CD14-positive monocyte (primary cell): ENCODE measurements at regions not wholly inside any gene's neighbourhood (a gene's known extent, or its start where the extent isn't known, plus 50 kb on each side); places are given as distances from the start of the nearest gene placed in this dataset.

Source experiments
- DNase-seq, 3 donors: peaks; one replicate each; pipeline ENCODE4 v3.0.0-alpha.2; 2011 to 2022
- H2AFZ ChIP-seq: 2 replicates; pipeline ENCODE4 v1.6.0; 2012; ENCODE audit warnings: mild to moderate bottlenecking, low read depth, low read length, inconsistent platforms; ENCODE audit not compliant: insufficient read depth, poor library complexity, severe bottlenecking
- H3K27ac ChIP-seq, 2 donors: 1 replicate in 1 of 2; 2 replicates in 1 of 2; pipeline ENCODE4 v1.5.1; 2012 to 2013; ENCODE audit warnings: low read length in 2 of 2, control low read depth in 1 of 2, inconsistent platforms in 1 of 2, low read depth in 1 of 2, mild to moderate bottlenecking in 1 of 2
- H3K27me3 ChIP-seq, 2 donors: one replicate each; pipeline versions ENCODE4 v1.6.0 to v1.6.1; 2011 to 2013; ENCODE audit warnings: low read length in 2 of 2; ENCODE audit not compliant: control insufficient read depth in 2 of 2, insufficient read depth in 2 of 2
- H3K36me3 ChIP-seq, 2 donors: replicated peaks in 1 of 2; 1 replicate in 1 of 2; 2 replicates in 1 of 2; pipeline versions ENCODE4 v1.5.1 to v1.6.1; 2012 to 2013; ENCODE audit warnings: low read length in 2 of 2, control low read depth in 1 of 2, inconsistent platforms in 1 of 2, mild to moderate bottlenecking in 1 of 2; ENCODE audit not compliant: insufficient read depth in 2 of 2, control insufficient read depth in 1 of 2
- H3K4me1 ChIP-seq, 2 donors: 1 replicate in 1 of 2; 2 replicates in 1 of 2; pipeline versions ENCODE4 v1.5.1 to v1.6.1; 2012 to 2013; ENCODE audit warnings: low read length in 2 of 2, control low read depth in 1 of 2, inconsistent platforms in 1 of 2, mild to moderate bottlenecking in 1 of 2, moderate library complexity in 1 of 2; ENCODE audit not compliant: insufficient read depth in 2 of 2, control insufficient read depth in 1 of 2
- H3K4me2 ChIP-seq: replicated peaks from 2 replicates; pipeline ENCODE3; 2012; ENCODE audit warnings: low read length, moderate library complexity, mild to moderate bottlenecking; ENCODE audit not compliant: poor library complexity, severe bottlenecking; ENCODE audit errors: extremely low read depth
- H3K4me3 ChIP-seq, 3 experiments: fragments of 200-600 bp in 1 of 3; sonication (generic) in 1 of 3; replicated peaks in 1 of 3; 1 replicate in 2 of 3; 2 replicates in 1 of 3; pipeline ENCODE4 v1.5.1; 2011 to 2013; ENCODE audit warnings: low read length in 3 of 3, mild to moderate bottlenecking in 3 of 3, control low read depth in 2 of 3, low read depth in 2 of 3, inconsistent platforms in 1 of 3, moderate library complexity in 1 of 3
- H3K79me2 ChIP-seq: 2 replicates; pipeline ENCODE4 v1.6.0; 2012; ENCODE audit warnings: mild to moderate bottlenecking, control low read depth, inconsistent platforms, low read length, moderate library complexity; ENCODE audit not compliant: insufficient read depth
- H3K9ac ChIP-seq: 2 replicates; pipeline ENCODE4 v1.6.0; 2017; ENCODE audit warnings: low read length, mild to moderate bottlenecking; ENCODE audit not compliant: insufficient read depth, poor library complexity, severe bottlenecking
- H3K9me3 ChIP-seq, 2 donors: replicated peaks in 1 of 2; 1 replicate in 1 of 2; 2 replicates in 1 of 2; pipeline versions ENCODE4 v1.5.1 to v1.6.1; 2012 to 2013; ENCODE audit warnings: low read length in 2 of 2, control low read depth in 1 of 2; ENCODE audit not compliant: control insufficient read depth in 1 of 2, insufficient read depth in 1 of 2
- H4K20me1 ChIP-seq: 2 replicates; pipeline ENCODE4 v1.6.0; 2012; ENCODE audit warnings: mild to moderate bottlenecking, low read length, control low read depth, moderate library complexity; ENCODE audit not compliant: insufficient read depth
- H3K27ac Mint-ChIP-seq, 7 donors: one replicate each; pipeline ENCODE4 v1.8.0; 2020; ENCODE audit warnings: mild to moderate bottlenecking in 7 of 7, mixed read lengths in 7 of 7, moderate library complexity in 6 of 7, inconsistent platforms in 2 of 7
- H3K27me3 Mint-ChIP-seq, 3 donors: one replicate each; pipeline ENCODE4 v1.8.0; 2021 to 2022; ENCODE audit warnings: low read depth in 3 of 3, mild to moderate bottlenecking in 3 of 3, mixed read lengths in 3 of 3, moderate library complexity in 3 of 3, inconsistent platforms in 1 of 3
- H3K36me3 Mint-ChIP-seq, 2 donors: one replicate each; pipeline ENCODE4 v1.8.0; 2020; ENCODE audit warnings: mixed read lengths in 2 of 2, inconsistent platforms in 1 of 2, mild to moderate bottlenecking in 1 of 2
- H3K4me1 Mint-ChIP-seq: one replicate; pipeline ENCODE4 v1.8.0; 2020; ENCODE audit warnings: mild to moderate bottlenecking, mixed read lengths
- H3K4me3 Mint-ChIP-seq, 2 donors: one replicate each; pipeline ENCODE4 v1.8.0; 2020; ENCODE audit warnings: mild to moderate bottlenecking in 2 of 2, mixed read lengths in 2 of 2, moderate library complexity in 1 of 2
- H3K9me3 Mint-ChIP-seq, 7 donors: one replicate each; pipeline ENCODE4 v1.8.0; 2020 to 2022; ENCODE audit warnings: mixed read lengths in 7 of 7, mild to moderate bottlenecking in 6 of 7, moderate library complexity in 6 of 7, inconsistent platforms in 2 of 7
- CTCF ChIP-seq: fragments of 200-600 bp; IDR thresholded peaks from one replicate; pipeline ENCODE4 v1.8.0; 2022; ENCODE audit warnings: antibody characterized with exemption, mild to moderate bottlenecking
- WGBS: methylation state at CpG from one replicate; pipeline ENCODE4 v1.1.5; 2013; ENCODE audit warnings: missing lambda C conversion rate; ENCODE audit not compliant: insufficient coverage; 5-methylcytosine and 5-hydroxymethylcytosine counted together
- intact Hi-C, 2 donors: fragments of 100-400 bp; cut with micrococcal nuclease; formaldehyde crosslinking; loops; one replicate each; pipeline versions ENCODE4 v1.15.0 to v1.15.1; 2023

GRCh38 chr3:148534089-148534988, 163.4 kb upstream of the AGTR1 start:
- Mint-ChIP-seq H3K27ac (no peak overlapping the region), H3K27me3 (no peaks in the 10 kb centered on the region), H3K36me3 (no peaks in the 10 kb centered on the region), H3K4me1 (no peaks in the 10 kb centered on the region), H3K4me3 (no peak overlapping the region), H3K9me3 (no peaks in the 10 kb centered on the region)
- intact Hi-C loops = no loop called here
- no peaks in the 10 kb centered on the region for H3K36me3 ChIP-seq
- H3K4me3 ChIP-seq = no peak overlapping the region
- H2AFZ ChIP-seq = no peak overlapping the region
- no peak for TF ChIP-seq CTCF
- no peak overlapping the region for H3K9ac ChIP-seq
- no peaks in the 10 kb centered on the region for H4K20me1 ChIP-seq
- H3K27me3 ChIP-seq = no peaks in the 10 kb centered on the region
- no peak overlapping the region for H3K4me2 ChIP-seq
- 83% methylated on average over 1 of the region's 5 CpGs for WGBS
- no peak overlapping the region for H3K27ac ChIP-seq
- no peaks in the 10 kb centered on the region for H3K4me1 ChIP-seq
- no peak for DNase-seq
- H3K79me2 ChIP-seq = no peaks in the 10 kb centered on the region
- no peaks in the 10 kb centered on the region for H3K9me3 ChIP-seq

GRCh38 chr3:148535001-148535400, 162.7 kb upstream of the AGTR1 start:
- Histone ChIP-seq H3K27ac (no peak overlapping the region), H3K36me3 (no peaks in the 10 kb centered on the region), H3K27me3 (no peaks in the 10 kb centered on the region), H3K9ac (no peak overlapping the region), H4K20me1 (no peaks in the 10 kb centered on the region), H3K9me3 (no peaks in the 10 kb centered on the region), H3K4me1 (no peaks in the 10 kb centered on the region), H3K4me2 (no peak overlapping the region), H2AFZ (no peak overlapping the region), H3K79me2 (no peaks in the 10 kb centered on the region), H3K4me3 (no peak overlapping the region)
- no peak overlapping the region for H3K27ac Mint-ChIP-seq
- WGBS = 56% methylated on average over 1 of the region's 1 CpG
- H3K4me1 Mint-ChIP-seq = no peaks in the 10 kb centered on the region
- no peak overlapping the region for H3K4me3 Mint-ChIP-seq
- no peaks in the 10 kb centered on the region for H3K36me3 Mint-ChIP-seq
- H3K27me3 Mint-ChIP-seq = no peaks in the 10 kb centered on the region
- no peak for DNase-seq
- no peaks in the 10 kb centered on the region for H3K9me3 Mint-ChIP-seq
- intact Hi-C loops = no loop called here
- TF ChIP-seq CTCF = no peak
